Glomerular visceral epithelial cell (primary cell): ENCODE measurements at regions not wholly inside any gene's neighbourhood (a gene's known extent, or its start where the extent isn't known, plus 50 kb on each side); places are given as distances from the start of the nearest gene placed in this dataset.

Experiments
- DNase-seq: peaks from one replicate; pipeline ENCODE4 v3.0.0-alpha.2; 2016; ENCODE audit errors: extremely low spot score

GRCh38 chr2:17069564-17069963 is 403.9 kb upstream of the CYRIA start:
- no peak for DNase-seq

- DNase-seq = no peak
Observed at GRCh38 chr2:17068021-17068420, 402.4 kb upstream of the CYRIA start.

GRCh38 chr2:17065536-17065935 is 399.9 kb upstream of the CYRIA start:
- DNase-seq = no peak

- DNase-seq = no peak
Observed at GRCh38 chr2:17061028-17061427, 395.4 kb upstream of the CYRIA start.

- DNase-seq = peak; percentile 5
Observed at GRCh38 chr2:17059458-17059857, 393.8 kb upstream of the CYRIA start.

GRCh38 chr2:17058772-17059402 is 393.3 kb upstream of the CYRIA start:
- no peak for DNase-seq

GRCh38 chr2:17057109-17058017 is 391.7 kb upstream of the CYRIA start:
- DNase-seq = no peak

- no peak for DNase-seq
Observed at GRCh38 chr2:17056236-17056635, 390.6 kb upstream of the CYRIA start.

GRCh38 chr2:17052001-17052400 is 386.4 kb upstream of the CYRIA start:
- no peak for DNase-seq

- DNase-seq = no peak
Observed at GRCh38 chr2:17051538-17051937, 385.9 kb upstream of the CYRIA start.

- DNase-seq = peak; percentile 2
Observed at GRCh38 chr2:17043173-17043572, 377.5 kb upstream of the CYRIA start.

- DNase-seq = no peak
Observed at GRCh38 chr2:17036361-17036760, 370.7 kb upstream of the CYRIA start.

GRCh38 chr2:17035010-17035409 is 369.4 kb upstream of the CYRIA start:
- DNase-seq = no peak

GRCh38 chr2:17030047-17030446 is 364.4 kb upstream of the CYRIA start:
- DNase-seq = no peak

- no peak for DNase-seq
Observed at GRCh38 chr2:17012297-17012696, 346.7 kb upstream of the CYRIA start.

- no peak for DNase-seq
Observed at GRCh38 chr2:17010104-17010503, 344.5 kb upstream of the CYRIA start.

- no peak for DNase-seq
Observed at GRCh38 chr2:17000184-17000482, 334.5 kb upstream of the CYRIA start.

GRCh38 chr2:16999347-17000183 is 333.9 kb upstream of the CYRIA start:
- no peak for DNase-seq

GRCh38 chr2:16978301-16978700 is 312.7 kb upstream of the CYRIA start:
- no peak for DNase-seq

GRCh38 chr2:16974688-16975087 is 309.1 kb upstream of the CYRIA start:
- DNase-seq = no peak

- DNase-seq = peak; percentile 37
Observed at GRCh38 chr2:16973586-16974286, 308.1 kb upstream of the CYRIA start.

- DNase-seq = no peak
Observed at GRCh38 chr2:16972276-16972675, 306.6 kb upstream of the CYRIA start.
